HepG2 (cell line): ENCODE measurements at regions not wholly inside any gene's neighbourhood (a gene's known extent, or its start where the extent isn't known, plus 50 kb on each side); places are given as distances from the start of the nearest gene placed in this dataset.

Source experiments
- ATAC-seq: fragments of 200-7000 bp; cut with Tn5 transposase; 3 replicates; pipeline ENCODE4 v1.9.1; 2020; ENCODE audit warnings: mild to moderate bottlenecking, moderate library complexity
- BruUV-seq: library from RNA; stranded (reverse); fragments of 400-500 nt; replicated peaks from 2 replicates; lab custom pipeline; 2021; lab: Mats Ljungman, UMichigan
- CTCF ChIA-PET: fragments of 300-600 bp; formaldehyde crosslinking; extraction: SDS; loops from one replicate; lab custom pipeline; 2021; ENCODE audit warnings: low total read pairs, inconsistent platforms, low intra/inter-chr PET ratio; lab: Yijun Ruan, JAX
- POLR2A ChIA-PET: fragments of 350-600 bp; sonication (Branson Sonifier 250); formaldehyde crosslinking; loops from one replicate; lab custom pipeline; 2020; ENCODE audit warnings: antibody characterized with exemption, inconsistent platforms; lab: Yijun Ruan, JAX
- DNase-seq: peaks from one replicate; pipeline ENCODE4 v3.0.0-alpha.2; 2015; ENCODE audit warnings: low spot score
- FAIRE-seq: peaks from 3 replicates; lab custom pipeline; 2011; peaks lifted over from hg19 to GRCh38; lab: Jason Lieb, UNC
- H2AFZ ChIP-seq: one replicate; pipeline ENCODE4 v1.6.1; 2011; ENCODE audit warnings: low read length, inconsistent platforms
- H3K27ac ChIP-seq: fragments of 300-600 bp; 3 replicates; pipeline ENCODE4 v1.8.0; 2011; ENCODE audit warnings: mixed run types, mild to moderate bottlenecking, mixed read lengths, low read length, inconsistent platforms; ENCODE audit not compliant: insufficient read depth; ENCODE audit errors: extremely low read length
- H3K27me3 ChIP-seq, 2 experiments: fragments of 200-600 bp in 1 of 2; 2 replicates in 1 of 2; 3 replicates in 1 of 2; pipeline versions ENCODE4 v1.6.0 to v1.8.0; 2011; ENCODE audit warnings: low read length in 2 of 2, mild to moderate bottlenecking in 2 of 2, moderate library complexity in 2 of 2, inconsistent platforms in 1 of 2; ENCODE audit not compliant: insufficient read depth in 2 of 2, control insufficient read depth in 1 of 2
- H3K36me3 ChIP-seq, 2 experiments: fragments of 200-600 bp in 1 of 2; replicated peaks in 1 of 2; 2 replicates in 1 of 2; 3 replicates in 1 of 2; pipeline versions ENCODE4 v1.5.1 to v1.8.0; 2011; ENCODE audit warnings: low read length in 2 of 2, inconsistent platforms in 1 of 2; ENCODE audit not compliant: insufficient read depth in 2 of 2, control insufficient read depth in 1 of 2
- H3K4me1 ChIP-seq: 2 replicates; pipeline ENCODE4 v1.5.1; 2012; ENCODE audit warnings: low read length, inconsistent platforms; ENCODE audit not compliant: insufficient read depth
- H3K4me2 ChIP-seq: 2 replicates; pipeline ENCODE4 v1.6.0; 2011; ENCODE audit warnings: low read depth, low read length, inconsistent platforms
- H3K4me3 ChIP-seq, 3 experiments: fragments of 200-600 bp in 1 of 3; sonication (generic), shearing (Covaris generic) in 1 of 3; replicated peaks in 1 of 3; 2 replicates each; pipeline ENCODE4 v1.5.1; 2011 to 2016; ENCODE audit warnings: low read length in 3 of 3, inconsistent platforms in 2 of 3, low read depth in 2 of 3, mild to moderate bottlenecking in 2 of 3, control low read depth in 1 of 3, mixed read lengths in 1 of 3; ENCODE audit not compliant: insufficient read depth in 1 of 3
- H3K79me2 ChIP-seq: one replicate; pipeline ENCODE4 v1.6.1; 2011; ENCODE audit warnings: low read length, inconsistent platforms; ENCODE audit not compliant: insufficient read depth
- H3K9ac ChIP-seq: 2 replicates; pipeline ENCODE4 v1.6.0; 2011; ENCODE audit warnings: mild to moderate bottlenecking, low read depth, low read length, inconsistent platforms; ENCODE audit not compliant: insufficient read depth
- H3K9me3 ChIP-seq: 2 replicates; pipeline ENCODE4 v1.5.1; 2012; ENCODE audit warnings: mild to moderate bottlenecking, low read length
- H4K20me1 ChIP-seq: 2 replicates; pipeline ENCODE4 v1.6.0; 2011; ENCODE audit warnings: inconsistent platforms, mild to moderate bottlenecking, low read length, moderate library complexity; ENCODE audit not compliant: insufficient read depth
- ARNT ChIP-seq: fragments of 450-650 bp; IDR thresholded peaks from 2 replicates; pipeline ENCODE4 v1.6.1; 2017
- HOXA7 ChIP-seq: sonication (generic); formaldehyde crosslinking; IDR thresholded peaks from 2 replicates; pipeline ENCODE4 v1.8.1; 2022; ENCODE audit warnings: mild to moderate bottlenecking, missing genetic modification reagents, moderate library complexity
- NBN ChIP-seq: fragments of 450-650 bp; conservative IDR thresholded peaks from 2 replicates; pipeline ENCODE4 v1.6.1; 2017
- NCOA1 ChIP-seq: sonication (generic); formaldehyde crosslinking; IDR thresholded peaks from 2 replicates; pipeline ENCODE4 v1.9.0; 2021; ENCODE audit warnings: missing genetic modification reagents
- SIN3B ChIP-seq: fragments of 150-350 bp; IDR thresholded peaks from 2 replicates; pipeline ENCODE4 v1.6.1; 2014; ENCODE audit warnings: low read length
- SNAI1 ChIP-seq: sonication (generic); formaldehyde crosslinking; IDR thresholded peaks from 2 replicates; pipeline ENCODE4 v1.5.0; 2020; ENCODE audit warnings: mild to moderate bottlenecking, missing genetic modification reagents, borderline replicate concordance
- TAF15 ChIP-seq: fragments of 200-400 bp; formaldehyde crosslinking; IDR thresholded peaks from one replicate; pipeline ENCODE4 v1.6.1; 2018; ENCODE audit warnings: mild to moderate bottlenecking, low read depth, low read length; ENCODE audit not compliant: poor library complexity, severe bottlenecking
- ZBTB7B ChIP-seq: sonication (generic); formaldehyde crosslinking; IDR thresholded peaks from 2 replicates; pipeline ENCODE4 v1.4.0; 2020; ENCODE audit warnings: missing genetic modification reagents
- ZNF121 ChIP-seq: sonication (generic); formaldehyde crosslinking; IDR thresholded peaks from 2 replicates; pipeline ENCODE4 v1.5.0; 2020; ENCODE audit warnings: mild to moderate bottlenecking, missing genetic modification reagents
- ZNF549 ChIP-seq: sonication (generic); formaldehyde crosslinking; IDR thresholded peaks from 2 replicates; pipeline ENCODE4 v1.5.0; 2020; ENCODE audit warnings: missing genetic modification reagents
- ZNF879 ChIP-seq: sonication (generic); formaldehyde crosslinking; IDR thresholded peaks from 2 replicates; pipeline ENCODE4 v1.8.1; 2023; ENCODE audit warnings: missing genetic modification reagents
- WGBS: methylation state at CpG from one replicate; pipeline ENCODE4 v1.1.6; 2017; ENCODE audit warnings: low lambda C conversion rate; 5-methylcytosine and 5-hydroxymethylcytosine counted together
- in situ Hi-C: cut with HindIII; loops from 2 replicates; pipeline ENCODE4 v1.10.0; 2017; ENCODE audit warnings: low pct_unique_long_range_greater_than_20kb; ENCODE audit not compliant: extremely low pct_ligation_motif_present
- intact Hi-C: fragments of 100-400 bp; cut with micrococcal nuclease; formaldehyde crosslinking; loops from one replicate; pipeline ENCODE4 v1.10.0; 2022; ENCODE audit not compliant: unreplicated experiment
- TF ChIP-seq, protein P1 (sequence below): sonication (generic); formaldehyde crosslinking; IDR thresholded peaks from 2 replicates; pipeline ENCODE4 v1.5.0; 2020; ENCODE audit warnings: missing genetic modification reagents, mild to moderate bottlenecking, borderline replicate concordance
- TF ChIP-seq, protein P2 (sequence below): sonication (generic); formaldehyde crosslinking; IDR thresholded peaks from 2 replicates; pipeline ENCODE4 v1.9.0; 2021; ENCODE audit warnings: missing genetic modification reagents, mild to moderate bottlenecking, borderline replicate concordance
- TF ChIP-seq, protein P3 (sequence below): sonication (generic); formaldehyde crosslinking; IDR thresholded peaks from 2 replicates; pipeline ENCODE4 v1.8.0; 2022; ENCODE audit warnings: low read depth, missing genetic modification reagents
- TF ChIP-seq, protein P4 (sequence below), 2 experiments: sonication (generic) in 1 of 2; formaldehyde crosslinking in 1 of 2; IDR thresholded peaks; 2 replicates each; pipeline versions ENCODE4 v1.4.0 to v1.6.1; 2018 to 2020; ENCODE audit warnings: missing genetic modification reagents in 2 of 2, borderline replicate concordance in 1 of 2, low read depth in 1 of 2, mild to moderate bottlenecking in 1 of 2, missing biosample characterization in 1 of 2

DNA sequence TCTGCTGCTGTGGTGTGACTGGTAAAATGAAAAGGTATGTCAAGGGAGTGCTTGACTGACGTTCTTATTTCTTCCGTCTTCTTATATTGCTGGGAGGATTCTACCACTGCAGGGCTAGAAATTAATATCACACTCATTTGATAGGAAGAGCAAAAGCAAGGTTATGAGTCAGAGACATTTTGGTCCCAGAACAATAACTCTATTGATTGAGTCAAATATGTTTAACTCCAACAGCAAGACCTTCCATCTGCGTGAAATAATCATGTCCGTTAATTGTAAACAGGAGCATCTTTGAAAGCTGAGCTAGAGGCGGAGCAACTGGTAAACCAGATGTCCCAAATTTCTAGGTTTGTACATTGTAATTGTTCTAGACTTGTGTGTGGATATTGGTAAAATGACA is 1293.6 kb downstream of the AACS start (continued):
- TF ChIP-seq, protein P1, sequence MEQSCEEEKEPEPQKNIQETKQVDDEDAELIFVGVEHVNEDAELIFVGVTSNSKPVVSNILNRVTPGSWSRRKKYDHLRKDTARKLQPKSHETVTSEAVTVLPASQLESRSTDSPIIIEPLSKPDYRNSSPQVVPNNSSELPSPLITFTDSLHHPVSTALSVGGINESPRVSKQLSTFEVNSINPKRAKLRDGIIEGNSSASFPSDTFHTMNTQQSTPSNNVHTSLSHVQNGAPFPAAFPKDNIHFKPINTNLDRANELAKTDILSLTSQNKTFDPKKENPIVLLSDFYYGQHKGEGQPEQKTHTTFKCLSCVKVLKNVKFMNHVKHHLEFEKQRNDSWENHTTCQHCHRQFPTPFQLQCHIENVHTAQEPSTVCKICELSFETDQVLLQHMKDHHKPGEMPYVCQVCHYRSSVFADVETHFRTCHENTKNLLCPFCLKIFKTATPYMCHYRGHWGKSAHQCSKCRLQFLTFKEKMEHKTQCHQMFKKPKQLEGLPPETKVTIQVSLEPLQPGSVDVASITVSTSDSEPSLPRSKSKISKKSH: no peak
- TF ChIP-seq, protein P2, sequence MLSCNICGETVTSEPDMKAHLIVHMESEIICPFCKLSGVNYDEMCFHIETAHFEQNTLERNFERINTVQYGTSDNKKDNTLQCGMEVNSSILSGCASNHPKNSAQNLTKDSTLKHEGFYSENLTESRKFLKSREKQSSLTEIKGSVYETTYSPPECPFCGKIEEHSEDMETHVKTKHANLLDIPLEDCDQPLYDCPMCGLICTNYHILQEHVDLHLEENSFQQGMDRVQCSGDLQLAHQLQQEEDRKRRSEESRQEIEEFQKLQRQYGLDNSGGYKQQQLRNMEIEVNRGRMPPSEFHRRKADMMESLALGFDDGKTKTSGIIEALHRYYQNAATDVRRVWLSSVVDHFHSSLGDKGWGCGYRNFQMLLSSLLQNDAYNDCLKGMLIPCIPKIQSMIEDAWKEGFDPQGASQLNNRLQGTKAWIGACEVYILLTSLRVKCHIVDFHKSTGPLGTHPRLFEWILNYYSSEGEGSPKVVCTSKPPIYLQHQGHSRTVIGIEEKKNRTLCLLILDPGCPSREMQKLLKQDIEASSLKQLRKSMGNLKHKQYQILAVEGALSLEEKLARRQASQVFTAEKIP (CRISPR knock-in tag): no peak
- TF ChIP-seq, all 625 proteins: peak for 0

DNA sequence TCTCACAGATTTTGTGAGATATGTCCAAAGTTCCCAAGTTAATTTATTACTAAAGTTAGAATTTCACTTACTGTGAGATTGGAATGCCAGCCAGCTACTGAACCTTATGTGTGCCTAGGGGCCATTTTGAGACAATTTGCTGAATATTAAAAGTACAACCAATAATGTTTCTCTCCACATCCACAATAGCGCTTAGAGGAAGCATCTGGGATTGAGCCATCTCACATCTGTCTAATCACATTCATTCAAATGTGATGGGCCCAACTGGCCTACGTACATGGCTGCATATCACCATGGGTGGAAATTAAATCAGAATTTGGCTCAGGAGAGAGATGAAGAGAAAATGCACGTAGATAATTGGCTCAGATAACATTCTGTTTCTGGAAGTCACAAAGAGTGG is 1294.0 kb downstream of the AACS start:
- no peak for DNase-seq
- no TSS peak for BruUV-seq
- WGBS: 25% methylated on average over 3 of the region's 3 CpGs
- ChIA-PET POLR2A (no interaction called here), CTCF (no interaction called here)
- no peak overlapping the region for H3K4me2 ChIP-seq
- H3K79me2 ChIP-seq: no peaks in the 10 kb centered on the region
- no peak for TF ChIP-seq ZNF549 (CRISPR knock-in tag)
- no peak for TF ChIP-seq HOXA7 (CRISPR knock-in tag)
- TF ChIP-seq ARNT: no peak
- TF ChIP-seq ZNF879 (CRISPR knock-in tag): no peak
- TF ChIP-seq ZBTB7B (CRISPR knock-in tag): no peak
- TF ChIP-seq ZNF121 (CRISPR knock-in tag): no peak
- TF ChIP-seq TAF15: no peak
- no peak for TF ChIP-seq SIN3B
- no peak for TF ChIP-seq SNAI1 (CRISPR knock-in tag)
- no peak for TF ChIP-seq NCOA1 (CRISPR knock-in tag)
- no peak for TF ChIP-seq NBN
- TF ChIP-seq, protein P3, sequence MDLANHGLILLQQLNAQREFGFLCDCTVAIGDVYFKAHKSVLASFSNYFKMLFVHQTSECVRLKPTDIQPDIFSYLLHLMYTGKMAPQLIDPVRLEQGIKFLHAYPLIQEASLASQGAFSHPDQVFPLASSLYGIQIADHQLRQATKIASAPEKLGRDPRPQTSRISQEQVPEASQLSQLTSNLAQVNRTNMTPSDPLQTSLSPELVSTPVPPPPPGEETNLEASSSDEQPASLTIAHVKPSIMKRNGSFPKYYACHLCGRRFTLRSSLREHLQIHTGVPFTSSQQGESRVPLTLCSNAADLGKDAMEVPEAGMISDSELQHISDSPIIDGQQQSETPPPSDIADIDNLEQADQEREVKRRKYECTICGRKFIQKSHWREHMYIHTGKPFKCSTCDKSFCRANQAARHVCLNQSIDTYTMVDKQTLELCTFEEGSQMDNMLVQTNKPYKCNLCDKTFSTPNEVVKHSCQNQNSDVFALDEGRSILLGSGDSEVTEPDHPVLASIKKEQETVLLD: no peak
- TF ChIP-seq, protein P4, sequence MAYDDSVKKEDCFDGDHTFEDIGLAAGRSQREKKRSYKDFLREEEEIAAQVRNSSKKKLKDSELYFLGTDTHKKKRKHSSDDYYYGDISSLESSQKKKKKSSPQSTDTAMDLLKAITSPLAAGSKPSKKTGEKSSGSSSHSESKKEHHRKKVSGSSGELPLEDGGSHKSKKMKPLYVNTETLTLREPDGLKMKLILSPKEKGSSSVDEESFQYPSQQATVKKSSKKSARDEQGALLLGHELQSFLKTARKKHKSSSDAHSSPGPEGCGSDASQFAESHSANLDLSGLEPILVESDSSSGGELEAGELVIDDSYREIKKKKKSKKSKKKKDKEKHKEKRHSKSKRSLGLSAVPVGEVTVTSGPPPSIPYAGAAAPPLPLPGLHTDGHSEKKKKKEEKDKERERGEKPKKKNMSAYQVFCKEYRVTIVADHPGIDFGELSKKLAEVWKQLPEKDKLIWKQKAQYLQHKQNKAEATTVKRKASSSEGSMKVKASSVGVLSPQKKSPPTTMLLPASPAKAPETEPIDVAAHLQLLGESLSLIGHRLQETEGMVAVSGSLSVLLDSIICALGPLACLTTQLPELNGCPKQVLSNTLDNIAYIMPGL (CRISPR knock-in tag; IDR thresholded peaks at IDR 0.05; ENCODE audit: borderline replicate concordance in 1 of 2, low read depth in 1 of 2): no peak
- H3K9me3 ChIP-seq: peaks cover 90% of the 10 kb centered on the region
- no peak overlapping the region for H2AFZ ChIP-seq
- H4K20me1 ChIP-seq: no peaks in the 10 kb centered on the region
- no peaks in the 10 kb centered on the region for H3K27me3 ChIP-seq
- no peak overlapping the region for H3K27ac ChIP-seq
- H3K9ac ChIP-seq: no peak overlapping the region
- no peak overlapping the region for H3K4me3 ChIP-seq
- intact Hi-C loops (no loop called here), in situ Hi-C loops (no loop called here)
- ATAC-seq: no peak
- no peak for FAIRE-seq
- no peaks in the 10 kb centered on the region for H3K36me3 ChIP-seq
- no peaks in the 10 kb centered on the region for H3K4me1 ChIP-seq
